DMS114 treated with DMSO at 0.1 percent for 48 hours (cell line): ENCODE measurements at regions not wholly inside any gene's neighbourhood (a gene's known extent, or its start where the extent isn't known, plus 50 kb on each side); places are given as distances from the start of the nearest gene placed in this dataset.
"Not testable (repeated sequence)": the region's sequence is repeated elsewhere in the genome, so short reads cannot be mapped to it uniquely, and the experiment has no call there.

Experiments used
- DNase-seq: peaks from one replicate; lab custom pipeline; 2025; ENCODE audit not compliant: unreplicated experiment; lab: John Stamatoyannopoulos, UW

GRCh38 chr2:219726916-219727315 is 99.5 kb downstream of the SLC4A3 start:
- DNase-seq = no peak

- DNase-seq = no peak
Measured at GRCh38 chr2:219727771-219728429, 100.5 kb downstream of the SLC4A3 start.

DNA sequence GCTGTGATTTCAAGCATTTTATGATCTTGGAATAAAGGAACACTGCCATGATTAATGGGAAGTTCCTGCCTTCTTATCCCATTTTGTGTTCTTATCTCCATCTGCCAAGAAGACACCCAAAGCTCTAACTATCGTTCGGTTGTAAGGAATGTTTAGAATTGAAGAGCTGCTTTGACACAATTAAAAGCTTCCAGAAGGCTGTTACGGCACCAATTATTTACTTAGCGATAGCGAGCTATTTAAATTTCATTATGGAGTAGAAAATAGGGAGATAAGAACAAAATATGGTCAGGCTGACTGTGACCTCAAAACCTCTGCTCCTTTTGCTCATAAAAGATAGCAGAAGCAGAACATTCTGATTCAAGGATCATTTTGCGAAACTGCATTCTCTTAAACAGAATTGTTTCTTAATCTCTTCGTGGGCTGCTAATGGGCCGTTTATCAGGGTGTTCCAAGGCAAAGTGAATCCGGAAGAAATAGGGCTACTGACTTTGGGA is 101.6 kb downstream of the SLC4A3 start:
- DNase-seq = no peak

- DNase-seq = no peak
Measured at GRCh38 chr2:219731173-219731572, 103.7 kb downstream of the SLC4A3 start.

DNA sequence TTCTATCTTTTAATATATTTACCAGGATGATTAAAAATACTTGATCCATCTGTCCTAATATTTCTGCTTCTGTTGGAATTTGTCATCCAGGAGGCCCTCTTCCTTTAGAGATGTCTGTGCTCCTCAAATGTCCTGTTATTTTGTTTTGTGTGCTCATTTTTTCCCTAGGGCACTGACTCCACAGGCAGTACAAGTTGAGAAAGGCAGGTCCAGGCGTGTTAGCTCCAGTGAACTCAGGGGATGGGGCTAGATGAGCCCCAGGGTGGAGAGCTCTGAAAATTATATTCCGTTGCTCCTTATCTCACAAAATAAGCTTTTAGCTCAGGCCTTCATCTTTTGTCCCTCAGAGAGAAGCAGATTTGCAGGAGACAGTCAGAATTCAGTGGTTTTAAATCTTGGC is 105.7 kb downstream of the SLC4A3 start:
- no peak for DNase-seq

- no peak for DNase-seq
Measured at GRCh38 chr2:219733746-219734145, 106.3 kb downstream of the SLC4A3 start.

- peak; percentile 57 for DNase-seq
Measured at GRCh38 chr2:219736209-219736608, 108.8 kb downstream of the SLC4A3 start.

DNA sequence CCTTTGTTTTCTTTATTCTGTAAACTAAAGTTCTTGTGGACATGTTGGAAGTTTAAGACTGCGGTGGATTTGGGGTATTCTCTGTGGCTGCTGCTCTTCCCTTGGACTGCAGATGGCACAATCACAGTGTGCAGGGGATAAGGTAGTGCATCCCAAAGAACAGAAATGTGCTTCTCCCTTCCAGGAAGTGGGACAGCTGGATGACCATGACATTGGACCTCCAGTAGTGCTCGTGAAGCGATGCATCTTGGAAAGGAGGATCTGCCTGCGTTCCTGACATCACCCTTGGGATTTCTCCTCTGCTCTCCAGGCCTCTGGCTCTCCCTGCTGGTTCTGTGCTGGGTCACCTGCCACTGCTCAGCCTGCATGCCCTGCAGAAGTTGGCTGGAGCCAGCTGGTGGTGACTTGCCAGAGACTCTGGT is 109.9 kb downstream of the SLC4A3 start:
- DNase-seq = peak; percentile 45

GRCh38 chr2:219739066-219739465 is 111.6 kb downstream of the SLC4A3 start:
- no peak for DNase-seq

DNA sequence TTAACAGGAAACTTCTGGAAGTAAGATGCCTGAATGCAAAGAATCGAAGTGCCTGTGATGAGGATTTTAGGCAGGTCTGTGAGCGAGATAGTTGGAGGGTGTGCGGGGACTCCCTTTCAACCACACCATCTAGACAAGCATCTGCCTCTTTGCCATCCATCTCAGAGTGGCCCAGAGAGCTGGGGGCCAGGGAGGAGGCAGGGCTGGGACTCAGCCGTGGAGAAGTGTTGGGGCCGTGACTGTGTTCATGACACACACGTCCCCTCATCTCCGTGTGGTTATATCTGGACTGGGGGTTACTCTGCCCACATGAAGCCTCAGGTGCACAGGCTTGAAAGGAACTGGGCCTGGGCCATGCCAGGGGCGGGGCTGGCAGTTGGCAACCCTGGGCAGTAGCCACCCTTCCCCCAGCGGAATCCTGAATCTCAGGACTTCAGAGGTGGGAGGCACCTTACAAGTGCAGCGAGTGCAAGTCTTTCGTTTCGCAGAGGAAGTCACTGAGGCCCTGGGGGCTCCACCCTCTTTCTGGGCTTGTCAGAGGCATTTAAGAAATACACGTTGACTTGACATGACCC is 112.5 kb downstream of the SLC4A3 start:
- no peak for DNase-seq

DNA sequence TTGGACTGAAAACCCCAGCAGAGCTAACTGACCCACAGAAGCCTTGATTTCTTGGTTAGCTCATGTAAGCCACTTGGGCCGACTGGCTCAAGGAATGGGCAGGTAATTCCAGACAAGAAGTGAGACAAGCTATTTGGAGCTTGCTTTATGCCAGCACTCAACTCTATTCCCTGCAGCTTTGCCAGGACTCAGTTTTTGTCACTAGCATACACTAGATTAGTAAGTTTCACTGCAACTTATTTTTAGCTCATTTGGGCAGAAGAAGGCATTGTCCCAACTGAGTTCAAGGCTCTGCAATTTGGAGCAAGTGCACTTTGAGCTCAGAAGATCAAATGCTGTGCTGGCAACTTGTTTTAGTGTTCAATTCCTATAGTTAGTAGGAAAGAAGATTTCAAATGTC is 116.1 kb downstream of the SLC4A3 start:
- DNase-seq = no peak

DNA sequence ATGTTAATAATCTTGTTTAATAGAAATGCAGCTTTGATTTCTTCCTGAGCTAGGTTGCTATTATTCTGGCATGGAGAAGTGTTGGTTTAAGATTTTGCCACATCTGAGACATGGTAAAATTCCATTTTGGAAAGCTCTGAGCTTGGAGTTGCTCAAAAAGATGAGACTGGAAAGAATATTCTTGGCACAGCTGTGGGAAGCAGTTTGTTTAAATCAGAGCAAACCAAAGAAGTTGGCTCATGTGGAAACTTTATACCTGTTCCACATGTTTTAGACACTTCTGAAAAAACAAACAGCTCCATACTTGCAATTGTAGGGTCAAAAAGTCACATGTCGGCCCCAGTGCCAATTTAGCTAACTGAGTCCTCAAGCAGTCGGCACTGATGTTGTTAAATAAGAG is 116.6 kb downstream of the SLC4A3 start:
- DNase-seq = no peak

DNA sequence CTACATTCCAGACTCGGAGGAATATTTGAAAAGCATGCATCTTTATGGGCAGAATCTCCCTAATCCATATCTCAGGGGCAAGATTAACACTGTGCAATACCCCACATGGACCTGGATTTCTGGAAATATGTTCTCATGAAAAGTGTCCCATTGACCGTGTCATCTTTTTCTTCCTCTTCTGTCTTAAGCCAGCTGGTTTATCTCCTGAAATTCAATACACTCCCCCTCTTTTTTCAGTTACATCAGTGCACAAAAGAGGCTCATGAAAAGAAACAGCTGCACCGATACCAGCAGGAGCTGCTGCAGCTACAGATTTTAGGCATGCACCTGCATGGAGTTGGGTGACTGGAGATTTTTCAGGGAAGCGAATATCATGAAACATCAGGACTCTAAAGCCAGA is 117.2 kb downstream of the SLC4A3 start:
- DNase-seq = no peak

GRCh38 chr2:219747637-219748036 is 120.2 kb downstream of the SLC4A3 start:
- DNase-seq = no peak

- DNase-seq = no peak
Measured at GRCh38 chr2:219748671-219749570, 121.5 kb downstream of the SLC4A3 start.

DNA sequence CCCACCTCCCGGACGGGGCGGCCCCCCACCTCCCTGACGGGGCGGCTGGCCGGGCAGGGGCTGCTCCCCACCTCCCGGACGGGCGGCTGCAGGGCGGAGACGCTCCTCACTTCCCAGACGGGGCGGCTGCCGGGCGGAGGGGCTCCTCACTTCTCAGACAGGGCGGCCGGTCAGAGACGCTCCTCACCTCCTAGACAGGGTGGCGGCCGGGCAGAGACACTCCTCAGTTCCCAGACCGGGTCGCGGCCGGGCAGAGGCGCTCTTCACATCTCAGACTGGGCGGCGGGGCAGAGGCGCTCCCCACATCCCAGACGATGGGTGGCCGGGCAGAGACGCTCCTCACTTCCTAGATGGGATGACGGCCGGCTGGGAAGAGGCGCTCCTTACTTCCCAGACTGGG is 123.7 kb downstream of the SLC4A3 start:
- DNase-seq = not testable (repeated sequence)

- DNase-seq = no peak
Measured at GRCh38 chr2:219752726-219753125, 125.3 kb downstream of the SLC4A3 start.

- DNase-seq = no peak
Measured at GRCh38 chr2:219758907-219759680, 131.7 kb downstream of the SLC4A3 start.

DNA sequence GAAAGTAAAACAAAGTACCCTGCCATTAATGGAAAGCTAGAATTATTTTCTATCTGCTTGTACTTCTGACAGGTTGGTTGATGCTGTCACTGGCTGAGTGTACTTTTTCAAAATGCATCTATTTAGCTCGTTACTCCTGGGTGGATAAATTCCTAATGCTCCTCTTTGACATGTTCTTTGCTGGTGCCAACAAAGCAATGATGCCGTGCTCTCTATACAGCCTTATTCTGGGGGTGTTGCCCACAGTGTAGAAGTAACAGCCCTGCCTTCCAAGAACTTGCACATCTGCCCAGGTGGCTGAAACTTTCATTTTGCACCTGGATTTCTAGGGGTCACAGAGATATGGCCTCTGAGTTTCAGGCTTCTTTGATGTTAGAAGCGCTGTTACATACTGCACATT is 132.4 kb downstream of the SLC4A3 start:
- DNase-seq = no peak

GRCh38 chr2:219765231-219765911 is 137.9 kb downstream of the SLC4A3 start:
- DNase-seq = no peak

DNA sequence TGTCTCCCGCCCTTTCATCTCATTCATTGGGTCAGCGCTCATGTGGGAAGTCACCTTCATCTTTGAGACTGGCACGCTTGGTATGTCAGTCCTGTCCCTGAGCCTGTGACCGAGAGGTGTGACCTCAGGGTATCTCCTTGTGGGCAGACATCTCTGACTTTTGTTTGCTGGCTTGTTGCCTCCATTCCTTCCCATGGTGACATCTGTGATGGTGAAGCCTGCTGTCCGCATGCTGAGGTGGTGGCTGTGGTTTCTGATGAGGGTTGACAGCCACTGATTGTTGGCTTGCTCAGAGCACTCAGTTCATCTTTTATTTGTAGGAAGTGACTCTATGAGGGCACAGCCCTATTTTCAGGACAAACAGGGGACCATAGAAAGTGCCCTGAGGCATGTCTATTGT is 139.2 kb downstream of the SLC4A3 start:
- DNase-seq = no peak
